ENCODE measurements at regions not wholly inside any gene's neighbourhood (a gene's known extent, or its start where the extent isn't known, plus 50 kb on each side); places are given as distances from the start of the nearest gene placed in this dataset.

DNA sequence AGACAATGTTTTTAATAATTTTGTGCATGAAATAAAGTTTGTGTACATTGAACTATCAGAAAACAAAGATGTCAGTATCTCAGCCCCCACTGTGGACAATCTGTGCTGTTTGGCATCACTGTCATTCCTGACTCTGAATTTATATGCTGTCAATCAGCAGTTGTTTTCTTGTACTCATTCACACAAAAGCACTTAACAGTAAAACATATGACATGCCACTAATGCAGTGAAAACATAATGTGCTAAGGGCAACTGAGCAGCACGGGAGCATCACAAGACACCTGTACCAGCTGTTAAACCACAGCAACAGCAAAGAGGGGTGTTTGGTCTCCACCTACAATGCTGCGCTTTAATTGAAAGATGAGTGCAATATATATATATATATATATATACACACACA lies 647.8 kb upstream of the SLC35B3 start:
- TF ChIP-seq CTCF (conservative IDR thresholded peaks at IDR 0.05) = no peak
- H3K4me2 ChIP-seq (ENCODE audit: insufficient read depth, insufficient read length, low read length) = no peak overlapping the region
- no peaks in the 10 kb centered on the region for H4K20me1 ChIP-seq (ENCODE audit: control insufficient read depth, insufficient read depth, insufficient read length)
- H3K23me2 ChIP-seq (ENCODE audit: insufficient read length, low read depth, low read length, poor library complexity, severe bottlenecking) = no peaks in the 10 kb centered on the region
- H2BK15ac ChIP-seq (ENCODE audit: low read depth, low read length) = no peak overlapping the region
- H3K9ac ChIP-seq (ENCODE audit: extremely low read depth, insufficient read length, low read length) = no peak overlapping the region
- no peaks in the 10 kb centered on the region for H3K9me3 Mint-ChIP-seq
- H2AFZ ChIP-seq (ENCODE audit: low read length) = no peak overlapping the region
- no peak overlapping the region for H3K14ac ChIP-seq (ENCODE audit: insufficient read depth, low read length)
- H2BK5ac ChIP-seq (ENCODE audit: insufficient read length, low read length) = no peak overlapping the region
- H4K8ac ChIP-seq (replicated peaks; ENCODE audit: insufficient read length, low read depth, low read length) = no peak overlapping the region
- no peak overlapping the region for H3K4ac ChIP-seq (ENCODE audit: low read depth, low read length)
- H3K27me3 ChIP-seq (ENCODE audit: insufficient read depth, low read length) = no peaks in the 10 kb centered on the region
- H2BK120ac ChIP-seq (ENCODE audit: low read depth, low read length, poor library complexity, severe bottlenecking) = no peak overlapping the region
- no peaks in the 10 kb centered on the region for H3K36me3 Mint-ChIP-seq (ENCODE audit: insufficient read depth in 1 of 3, low read depth in 3 of 3)
- H3K23ac ChIP-seq (ENCODE audit: insufficient read length, low read depth, low read length) = no peak overlapping the region
- H3K27me3 Mint-ChIP-seq (ENCODE audit: low read depth) = no peaks in the 10 kb centered on the region
- DNase-seq = no peak
- no peaks in the 10 kb centered on the region for H3K79me1 ChIP-seq (ENCODE audit: insufficient read depth, low read depth, low read length, poor library complexity, severe bottlenecking)
- H3K27ac Mint-ChIP-seq = no peak overlapping the region
- H4K91ac ChIP-seq (ENCODE audit: insufficient read length, low read depth, low read length) = no peak overlapping the region
- no peak overlapping the region for H3K4me3 Mint-ChIP-seq
- H3T11ph ChIP-seq (ENCODE audit: low read length) = no peak overlapping the region
- no peak overlapping the region for H2AK5ac ChIP-seq (ENCODE audit: insufficient read length, low read length)
- peaks cover 13 to 18% of the 10 kb centered on the region in 2 experiments for H3K4me1 Mint-ChIP-seq
- H3K9me3 ChIP-seq (ENCODE audit: control insufficient read depth, low read depth, low read length) = no peaks in the 10 kb centered on the region
- no peak overlapping the region for H3K27ac ChIP-seq (ENCODE audit: insufficient read length, low read depth, low read length)
- no peak overlapping the region for H3K56ac ChIP-seq (ENCODE audit: insufficient read length, low read depth, low read length)
- no CpG with 5 or more reads among the region's 2 CpGs for WGBS (ENCODE audit: extremely low coverage, insufficient read length, low lambda C conversion rate)
- no peaks in the 10 kb centered on the region for H3K79me2 ChIP-seq (ENCODE audit: insufficient read depth, low read length)
- H3K18ac ChIP-seq (ENCODE audit: insufficient read length, low read depth, low read length) = no peak overlapping the region
- H2BK12ac ChIP-seq (ENCODE audit: insufficient read length, low read depth, low read length) = no peak overlapping the region
- H2BK20ac ChIP-seq (ENCODE audit: low read depth, low read length, poor library complexity, severe bottlenecking) = no peak overlapping the region
- H4K5ac ChIP-seq (ENCODE audit: insufficient read length, low read depth, low read length) = no peak overlapping the region
- no peaks in the 10 kb centered on the region for H3K4me1 ChIP-seq (ENCODE audit: insufficient read depth, low read length)

All from H9 (cell line).